ENCODE measurements at regions not wholly inside any gene's neighbourhood (a gene's known extent, or its start where the extent isn't known, plus 50 kb on each side); places are given as distances from the start of the nearest gene placed in this dataset.

DNA sequence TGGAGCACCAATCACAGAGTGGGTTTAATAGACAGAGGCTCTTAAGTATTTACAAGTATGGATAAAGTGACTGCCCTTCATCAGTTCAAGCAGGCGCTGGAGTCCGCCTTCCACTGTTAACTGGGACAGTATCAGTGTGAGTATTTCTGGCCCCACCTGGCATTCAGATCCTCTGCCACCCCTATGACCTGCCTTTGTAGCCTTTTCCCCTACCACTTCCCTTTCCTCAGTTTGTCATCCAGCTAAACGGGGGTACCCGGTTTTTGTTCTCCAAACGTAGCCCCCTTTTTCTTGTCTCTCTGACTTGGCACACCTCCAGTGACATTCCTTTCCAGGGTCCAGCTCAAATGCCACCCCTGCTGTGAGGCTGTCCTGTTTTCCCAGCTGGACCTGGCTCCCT lies 134.4 kb downstream of the SNX10 start:
- TF ChIP-seq, protein P1, sequence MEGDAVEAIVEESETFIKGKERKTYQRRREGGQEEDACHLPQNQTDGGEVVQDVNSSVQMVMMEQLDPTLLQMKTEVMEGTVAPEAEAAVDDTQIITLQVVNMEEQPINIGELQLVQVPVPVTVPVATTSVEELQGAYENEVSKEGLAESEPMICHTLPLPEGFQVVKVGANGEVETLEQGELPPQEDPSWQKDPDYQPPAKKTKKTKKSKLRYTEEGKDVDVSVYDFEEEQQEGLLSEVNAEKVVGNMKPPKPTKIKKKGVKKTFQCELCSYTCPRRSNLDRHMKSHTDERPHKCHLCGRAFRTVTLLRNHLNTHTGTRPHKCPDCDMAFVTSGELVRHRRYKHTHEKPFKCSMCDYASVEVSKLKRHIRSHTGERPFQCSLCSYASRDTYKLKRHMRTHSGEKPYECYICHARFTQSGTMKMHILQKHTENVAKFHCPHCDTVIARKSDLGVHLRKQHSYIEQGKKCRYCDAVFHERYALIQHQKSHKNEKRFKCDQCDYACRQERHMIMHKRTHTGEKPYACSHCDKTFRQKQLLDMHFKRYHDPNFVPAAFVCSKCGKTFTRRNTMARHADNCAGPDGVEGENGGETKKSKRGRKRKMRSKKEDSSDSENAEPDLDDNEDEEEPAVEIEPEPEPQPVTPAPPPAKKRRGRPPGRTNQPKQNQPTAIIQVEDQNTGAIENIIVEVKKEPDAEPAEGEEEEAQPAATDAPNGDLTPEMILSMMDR (IDR thresholded peaks at IDR 0.05), result no peak
- TF ChIP-seq POLR2A (IDR thresholded peaks at IDR 0.05), result no peak
- TF ChIP-seq EP300 (IDR thresholded peaks at IDR 0.05), result no peak

Data from stomach (tissue), 4 donors.